Activated naive CD4-positive, alpha-beta T cell treated with Interleukin-2 at 50 U/mL for 16 hours (primary cell): ENCODE measurements at regions not wholly inside any gene's neighbourhood (a gene's known extent, or its start where the extent isn't known, plus 50 kb on each side); places are given as distances from the start of the nearest gene placed in this dataset.
"Not testable (repeated sequence)": the region's sequence is repeated elsewhere in the genome, so short reads cannot be mapped to it uniquely, and the experiment has no call there.

Source experiments
- DNase-seq: peaks from one replicate; pipeline ENCODE4 v3.0.0-alpha.2; 2020

- DNase-seq: not testable (repeated sequence)
These were observed 51.9 kb upstream of the MFGE8 start for GRCh38 chr15:88965097-88965496.

DNA sequence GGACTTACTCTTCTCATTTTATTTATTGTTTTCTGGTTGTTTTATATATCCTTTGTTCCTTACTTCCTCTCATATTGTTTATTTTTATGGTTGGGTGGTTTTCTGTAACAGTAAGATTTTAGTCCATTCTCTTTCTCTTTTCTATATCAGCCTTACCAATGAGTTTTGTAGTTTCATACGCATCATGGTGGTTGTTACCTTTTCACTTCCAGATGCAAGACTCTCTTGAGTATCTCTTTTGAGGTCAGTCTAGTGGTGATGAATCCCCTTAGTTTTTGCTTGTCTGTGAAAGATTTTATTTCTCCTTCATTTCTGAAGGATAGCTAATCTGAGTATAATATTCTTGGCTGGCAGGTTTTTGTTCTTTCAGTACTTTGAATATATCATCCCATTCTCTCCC, 57.1 kb upstream of the MFGE8 start:
- DNase-seq: no peak

GRCh38 chr15:88974392-88974791, 61.2 kb upstream of the MFGE8 start:
- no peak for DNase-seq

DNA sequence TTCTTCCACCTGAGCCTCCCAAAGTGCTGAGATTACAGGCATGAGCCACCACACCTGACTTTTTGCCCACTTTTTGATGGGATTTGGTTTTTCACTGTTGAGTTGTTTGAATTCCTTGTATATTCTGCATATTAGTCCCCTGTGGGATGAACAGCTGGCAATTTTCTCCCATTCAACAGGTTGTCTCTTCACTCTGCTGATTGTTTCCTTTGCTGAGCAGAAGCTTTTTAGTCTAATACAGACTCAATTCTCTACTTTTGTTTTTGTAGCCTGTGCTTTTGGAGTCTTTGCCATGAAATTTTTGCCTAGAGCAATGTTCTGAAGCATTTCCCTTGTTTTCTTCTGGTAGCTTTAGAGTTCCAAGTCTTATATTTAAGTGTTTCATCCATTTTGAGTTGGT, 62.7 kb upstream of the MFGE8 start:
- no peak for DNase-seq

- no peak for DNase-seq
These were observed 63.5 kb upstream of the MFGE8 start for GRCh38 chr15:88976656-88977055.

DNA sequence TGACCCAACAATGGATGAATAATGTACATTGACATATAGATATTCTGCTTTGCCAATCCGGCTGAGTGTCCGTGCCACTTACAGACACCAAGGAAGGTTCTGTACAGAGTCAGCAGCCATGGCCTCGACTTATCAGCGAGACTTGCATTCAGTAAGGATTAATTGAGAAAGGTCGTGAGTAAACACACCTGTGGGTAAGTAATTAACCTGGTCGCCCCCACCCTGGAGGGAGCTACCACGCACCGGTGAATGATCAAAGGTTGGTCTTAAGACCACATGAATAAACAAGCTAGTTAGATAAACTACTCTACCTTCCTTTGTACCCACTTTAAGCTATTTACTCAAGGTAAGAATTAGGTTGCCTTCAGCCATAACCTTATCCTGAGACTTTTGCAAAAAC, 66.5 kb upstream of the MFGE8 start:
- DNase-seq: no peak

- no peak for DNase-seq
These were observed 67.3 kb upstream of the MFGE8 start for GRCh38 chr15:88980498-88980897.

DNA sequence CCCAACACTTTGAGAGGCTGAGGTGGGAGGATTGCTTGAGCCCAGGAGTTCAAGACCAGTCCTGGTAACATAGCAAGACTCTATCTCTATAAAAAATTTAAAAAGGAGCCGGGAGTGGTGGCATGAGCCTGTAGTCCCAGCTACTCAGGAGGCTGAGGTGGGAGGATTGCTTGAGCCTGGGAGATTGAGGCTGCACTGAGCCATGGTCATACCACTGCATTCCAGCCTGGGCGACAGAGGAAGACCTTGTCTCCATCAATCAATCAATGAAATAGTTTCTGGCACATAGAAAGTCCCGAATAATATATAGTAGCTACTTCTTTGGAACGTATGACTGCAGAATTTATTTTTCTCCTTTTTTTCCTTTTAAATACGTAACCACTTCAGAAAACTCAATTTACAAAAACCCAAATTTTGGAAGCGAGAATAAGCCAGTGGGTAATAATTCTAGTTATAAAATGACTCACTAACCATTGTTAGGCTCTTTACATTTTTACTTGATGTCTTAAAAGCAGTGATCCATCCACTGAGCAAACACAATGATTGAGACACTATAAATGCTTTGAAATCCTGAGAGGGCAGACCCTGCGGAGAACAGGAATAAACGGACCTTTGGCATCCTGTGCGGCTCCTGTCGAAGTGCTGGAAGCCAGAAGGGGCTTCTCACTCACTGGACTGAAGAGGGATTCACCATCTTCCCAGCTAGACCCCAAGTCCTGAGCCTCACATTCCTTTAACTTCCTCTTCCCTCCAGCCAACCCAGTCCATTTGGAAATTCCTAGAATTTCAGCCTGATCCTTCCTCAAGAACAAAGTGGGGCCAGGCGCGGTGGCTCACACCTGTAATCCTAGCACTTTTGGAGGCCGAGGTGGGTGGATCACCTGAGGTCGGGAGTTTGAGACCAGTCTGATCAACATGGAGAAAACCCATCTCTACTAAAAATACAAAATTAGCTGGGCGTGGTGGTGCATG, 68.4 kb upstream of the MFGE8 start:
- DNase-seq: no peak

- DNase-seq: no peak
These were observed 69.2 kb upstream of the MFGE8 start for GRCh38 chr15:88982304-88982945.

DNA sequence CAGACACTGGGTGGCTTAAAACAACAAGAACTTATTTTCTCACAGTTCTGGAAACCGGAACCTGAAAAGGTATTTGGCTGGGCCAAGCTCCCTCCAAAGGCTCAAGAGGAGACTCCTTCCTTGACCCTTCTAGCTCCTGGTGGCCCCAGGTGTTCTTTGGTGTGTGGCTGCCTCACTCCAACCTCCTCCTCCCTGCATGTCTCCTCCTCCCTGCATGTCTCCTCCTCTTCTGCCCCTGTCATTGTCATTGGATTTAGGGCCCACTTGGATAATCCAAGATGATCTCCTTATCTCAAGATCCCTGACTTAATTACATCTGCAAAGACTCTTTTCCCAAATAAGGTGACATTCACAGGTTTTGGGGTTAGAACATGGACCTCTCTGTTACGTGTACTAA, 69.8 kb upstream of the MFGE8 start:
- no peak for DNase-seq

- DNase-seq: no peak
These were observed 70.8 kb upstream of the MFGE8 start for GRCh38 chr15:88983861-88984429.

GRCh38 chr15:88985547-88986393, 72.6 kb upstream of the MFGE8 start:
- DNase-seq: no peak

DNA sequence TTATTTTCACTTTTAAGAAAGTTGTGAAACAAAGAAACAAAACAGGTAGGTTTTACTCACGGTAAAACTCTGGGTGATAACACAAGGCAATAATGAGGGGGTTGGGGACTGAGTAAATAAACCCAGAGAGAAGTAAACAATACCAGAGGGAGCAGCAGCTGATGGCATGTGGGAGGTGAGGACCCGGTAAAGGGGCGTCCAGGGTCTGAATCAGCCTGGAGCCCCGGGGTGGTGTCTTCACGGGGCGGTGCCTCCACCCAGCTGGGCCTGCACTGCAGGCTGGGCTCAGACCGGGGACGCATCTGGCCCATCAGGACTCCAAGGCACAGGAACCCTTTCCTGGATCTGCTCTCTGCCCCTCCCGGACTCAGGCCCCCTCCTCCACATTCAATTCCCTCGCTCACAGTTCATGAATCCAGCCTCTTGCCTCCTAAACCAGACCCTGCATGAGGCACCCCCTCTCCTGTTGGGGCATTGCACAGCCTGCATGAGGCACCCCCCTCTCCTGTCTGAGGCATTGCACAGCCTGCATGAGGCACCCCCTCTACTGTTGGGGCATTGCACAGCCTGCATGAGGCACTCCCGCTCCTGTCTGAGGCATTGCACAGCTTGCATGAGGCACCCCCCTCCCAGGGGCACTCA, 73.9 kb upstream of the MFGE8 start:
- no peak for DNase-seq

- no peak for DNase-seq
These were observed 74.4 kb upstream of the MFGE8 start for GRCh38 chr15:88987591-88987933.

DNA sequence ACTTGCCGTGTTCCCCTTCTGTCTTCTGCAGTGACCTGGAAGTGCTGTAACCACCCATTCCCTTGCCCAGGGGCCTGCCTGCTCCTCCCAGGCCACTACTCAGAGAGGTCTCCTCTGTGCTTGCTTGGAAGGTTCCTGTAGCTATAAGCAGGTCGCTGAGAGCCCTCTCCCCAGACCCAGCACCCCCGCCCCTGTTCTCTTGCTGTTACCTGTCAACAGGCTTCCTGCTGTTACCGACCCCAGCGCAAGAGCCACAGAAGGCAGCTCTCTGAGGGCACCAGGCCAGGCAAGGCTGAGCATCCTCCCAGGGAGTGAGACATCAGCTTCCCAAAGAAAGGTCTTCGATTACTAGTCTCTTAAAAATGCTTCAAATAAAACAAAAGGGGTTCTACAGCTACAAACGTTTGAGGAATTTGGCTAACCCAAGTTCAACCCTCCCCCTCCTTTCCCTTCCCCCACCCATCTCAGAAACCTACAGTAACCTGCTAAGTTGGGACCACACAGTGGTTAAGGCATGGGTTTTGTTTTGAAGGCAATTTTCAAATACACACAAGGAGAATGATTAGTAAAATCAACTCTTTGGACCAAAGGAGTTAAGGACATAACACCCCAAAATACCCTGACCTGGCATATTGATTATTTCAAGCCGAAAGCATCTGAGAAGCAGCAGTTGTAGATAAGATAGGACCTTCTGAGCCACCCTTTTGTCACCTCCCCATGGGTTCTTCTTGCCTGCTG, 74.9 kb upstream of the MFGE8 start:
- no peak for DNase-seq

GRCh38 chr15:88989578-88989977, 76.4 kb upstream of the MFGE8 start:
- no peak for DNase-seq

GRCh38 chr15:88990185-88990679, 77.1 kb upstream of the MFGE8 start:
- DNase-seq: no peak

GRCh38 chr15:88992216-88992615, 79.0 kb upstream of the MFGE8 start:
- DNase-seq: no peak

GRCh38 chr15:88992912-88993376, 79.8 kb upstream of the MFGE8 start:
- DNase-seq: no peak

- no peak for DNase-seq
These were observed 80.5 kb upstream of the MFGE8 start for GRCh38 chr15:88993662-88994061.

DNA sequence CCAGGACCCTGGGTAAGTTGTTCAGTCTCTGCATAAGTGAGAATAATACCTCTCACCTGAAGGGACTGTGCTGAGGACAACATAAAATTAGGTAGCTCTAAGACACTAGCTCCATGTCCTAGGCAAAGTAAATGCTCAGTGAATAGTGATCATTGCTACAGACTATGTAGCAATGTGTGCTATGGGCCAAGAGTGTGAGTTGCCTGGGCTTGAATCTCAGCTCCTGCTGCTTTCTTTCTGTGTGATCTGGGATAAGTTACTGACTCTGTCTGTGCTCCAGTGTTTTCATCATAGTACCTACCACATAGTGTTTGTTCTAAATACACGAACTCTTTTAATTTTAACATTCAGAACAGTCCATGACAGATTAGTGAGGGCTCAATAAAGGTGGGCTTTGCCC, 81.1 kb upstream of the MFGE8 start:
- no peak for DNase-seq

DNA sequence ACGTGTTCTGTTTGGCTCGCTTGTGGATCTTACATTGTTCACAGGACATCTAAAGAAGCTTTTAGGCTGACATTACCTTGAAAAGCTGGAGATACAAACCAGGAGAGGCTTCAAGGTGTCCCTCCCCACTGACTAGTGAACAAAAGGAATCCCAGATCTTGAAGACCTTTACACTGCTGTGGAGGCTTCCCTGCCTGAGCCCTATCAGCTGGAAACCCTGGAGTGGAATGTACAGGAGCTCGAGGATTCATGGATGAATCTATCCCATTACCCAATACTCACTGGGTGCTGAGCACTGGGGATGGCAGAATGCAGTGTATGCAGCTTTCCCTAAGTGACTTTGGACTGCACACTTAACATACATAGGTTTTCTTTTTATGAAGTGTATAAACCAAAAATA, 82.3 kb upstream of the MFGE8 start:
- DNase-seq: no peak
